ENCODE measurements at regions not wholly inside any gene's neighbourhood (a gene's known extent, or its start where the extent isn't known, plus 50 kb on each side); places are given as distances from the start of the nearest gene placed in this dataset.

DNA sequence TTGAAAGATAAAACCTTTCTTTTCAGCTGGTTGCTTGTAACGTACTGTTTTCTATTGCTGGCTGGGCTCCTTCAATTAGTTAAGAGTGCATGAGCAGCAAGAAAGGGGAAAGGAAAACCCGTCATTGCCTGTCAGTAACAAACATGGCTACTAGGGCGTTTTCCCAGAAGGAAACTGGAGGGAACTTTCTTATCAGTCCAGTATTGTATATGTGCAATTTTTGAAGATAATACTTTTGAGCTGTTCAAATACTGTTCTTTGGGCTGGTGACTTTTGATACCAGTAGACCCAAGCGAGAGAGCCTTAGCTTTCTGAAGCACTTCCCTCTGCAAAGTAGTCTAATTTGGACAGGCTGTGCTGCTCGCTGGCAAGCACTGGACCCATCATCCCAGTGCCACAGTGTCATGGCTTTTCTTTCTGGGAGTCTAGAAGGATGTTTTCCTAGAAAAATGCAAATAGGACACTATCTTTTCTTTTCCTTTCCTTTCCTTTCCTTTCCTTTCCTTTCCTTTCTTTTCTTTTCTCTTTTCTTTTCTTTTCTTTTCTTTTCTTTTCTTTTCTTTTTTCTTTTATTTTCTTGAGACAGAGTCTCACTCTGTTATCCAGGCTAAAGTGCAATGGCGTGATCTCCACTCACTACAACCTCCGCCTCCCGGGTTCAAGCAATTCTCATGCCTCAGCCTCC is 149.9 kb upstream of the SMIM23 start:
- no peak overlapping the region for H3K4me3 ChIP-seq (ENCODE audit: low read depth, low read length)
- no peak for TF ChIP-seq CTCF (IDR thresholded peaks at IDR 0.05; ENCODE audit: borderline replicate concordance, insufficient read depth, low read depth, low read length)

GRCh38 chr5:171637811-171638210 is 147.8 kb upstream of the SMIM23 start:
- no peak for TF ChIP-seq CTCF (IDR thresholded peaks at IDR 0.05; ENCODE audit: borderline replicate concordance, insufficient read depth, low read depth, low read length)
- H3K4me3 ChIP-seq (ENCODE audit: low read depth, low read length) = no peak overlapping the region

- TF ChIP-seq CTCF (IDR thresholded peaks at IDR 0.05; ENCODE audit: borderline replicate concordance, insufficient read depth, low read depth, low read length) = no peak
- H3K4me3 ChIP-seq (ENCODE audit: low read depth, low read length) = no peak overlapping the region
Observed at GRCh38 chr5:171639205-171639621, 146.4 kb upstream of the SMIM23 start.

DNA sequence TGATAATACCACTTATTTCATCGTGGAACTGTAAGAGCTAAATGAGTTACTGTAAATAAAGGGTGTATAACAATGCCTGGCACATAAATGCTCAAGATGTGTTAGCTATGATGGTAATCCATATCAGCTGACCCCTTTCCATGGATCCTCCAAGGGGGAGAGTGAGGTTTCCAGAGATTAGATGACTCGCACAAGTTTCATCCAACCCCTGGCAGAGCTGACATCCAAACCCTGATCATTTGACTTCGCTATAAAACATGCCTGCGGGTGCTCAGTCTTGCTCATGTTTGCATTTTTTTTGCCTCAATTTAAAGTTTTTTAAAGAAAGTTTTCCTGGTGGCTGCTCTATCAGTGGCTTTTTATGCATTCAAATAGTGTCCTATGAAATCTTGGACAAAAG is 145.7 kb upstream of the SMIM23 start:
- TF ChIP-seq CTCF (IDR thresholded peaks at IDR 0.05; ENCODE audit: borderline replicate concordance, insufficient read depth, low read depth, low read length) = no peak
- no peak overlapping the region for H3K4me3 ChIP-seq (ENCODE audit: low read depth, low read length)

DNA sequence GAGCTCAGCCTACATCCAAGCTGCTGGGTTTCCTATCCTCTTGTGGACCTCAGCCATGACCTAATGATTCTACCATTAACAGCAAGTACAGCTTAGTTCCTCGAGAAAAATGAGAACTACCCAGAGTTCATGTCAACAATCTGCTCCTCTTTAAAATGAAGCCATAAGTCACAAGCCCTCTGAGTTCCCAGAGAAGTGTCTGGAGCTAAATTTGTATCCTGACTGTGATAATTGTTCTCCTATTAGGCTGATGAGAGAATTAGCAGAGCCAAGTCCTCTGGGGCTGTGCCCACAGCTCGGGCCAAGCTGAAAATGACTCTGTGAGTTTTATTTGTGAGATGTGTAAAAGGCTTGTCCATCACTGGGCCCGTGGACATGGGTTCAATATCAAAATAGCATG is 145.1 kb upstream of the SMIM23 start:
- no peak for TF ChIP-seq CTCF (IDR thresholded peaks at IDR 0.05; ENCODE audit: borderline replicate concordance, insufficient read depth, low read depth, low read length)
- no peak overlapping the region for H3K4me3 ChIP-seq (ENCODE audit: low read depth, low read length)

DNA sequence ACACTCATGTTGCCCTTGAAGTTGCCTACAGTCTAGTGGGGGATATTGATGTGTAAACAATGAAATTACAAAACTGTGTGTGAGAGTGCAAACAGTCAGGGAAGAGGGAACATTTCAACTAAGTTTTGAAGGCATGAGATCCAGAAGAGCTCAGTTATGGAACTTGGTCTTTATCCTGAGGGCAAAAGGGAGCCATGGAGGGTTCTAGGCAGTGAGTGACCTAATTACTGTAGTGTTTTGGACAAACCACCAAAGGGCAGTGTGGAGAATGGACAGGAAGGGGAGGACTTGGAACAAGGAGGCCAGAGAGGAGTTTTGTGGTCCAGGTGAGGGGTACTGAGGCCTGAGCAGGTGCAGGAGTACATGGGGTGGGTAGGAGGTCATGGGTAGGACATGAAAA is 143.7 kb upstream of the SMIM23 start:
- no peak for TF ChIP-seq CTCF (IDR thresholded peaks at IDR 0.05; ENCODE audit: borderline replicate concordance, insufficient read depth, low read depth, low read length)
- H3K4me3 ChIP-seq (ENCODE audit: low read depth, low read length) = no peak overlapping the region

- TF ChIP-seq CTCF (IDR thresholded peaks at IDR 0.05; ENCODE audit: borderline replicate concordance, insufficient read depth, low read depth, low read length) = no peak
- H3K4me3 ChIP-seq (ENCODE audit: low read depth, low read length) = no peak overlapping the region
Observed at GRCh38 chr5:171642894-171643293, 142.7 kb upstream of the SMIM23 start.

Measured in GM12875 (cell line).